NCI-H128 (cell line): ENCODE measurements at regions not wholly inside any gene's neighbourhood (a gene's known extent, or its start where the extent isn't known, plus 50 kb on each side); places are given as distances from the start of the nearest gene placed in this dataset.

Experiments
- DNase-seq: peaks from one replicate; lab custom pipeline; 2025; ENCODE audit not compliant: unreplicated experiment; lab: John Stamatoyannopoulos, UW

DNA sequence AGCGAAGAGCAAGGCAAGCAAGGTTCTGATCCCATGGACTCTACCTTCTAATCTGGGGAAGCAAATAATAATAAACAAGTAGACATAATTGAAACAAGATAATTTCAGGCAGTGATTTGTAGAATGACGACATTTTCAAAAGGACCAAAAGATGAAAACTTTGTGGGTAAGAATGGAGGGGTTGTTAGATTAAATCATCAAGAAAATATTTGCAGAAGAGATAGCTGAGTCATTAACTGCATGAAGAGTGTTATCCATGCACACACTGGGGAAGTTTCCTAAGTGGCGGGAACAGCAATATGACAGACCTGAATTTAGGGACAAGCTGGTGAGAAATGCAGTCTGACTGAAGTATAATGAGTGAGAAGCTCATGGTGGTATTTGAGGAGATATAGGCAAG is 583.1 kb upstream of the RGS18 start:
- no peak for DNase-seq

DNA sequence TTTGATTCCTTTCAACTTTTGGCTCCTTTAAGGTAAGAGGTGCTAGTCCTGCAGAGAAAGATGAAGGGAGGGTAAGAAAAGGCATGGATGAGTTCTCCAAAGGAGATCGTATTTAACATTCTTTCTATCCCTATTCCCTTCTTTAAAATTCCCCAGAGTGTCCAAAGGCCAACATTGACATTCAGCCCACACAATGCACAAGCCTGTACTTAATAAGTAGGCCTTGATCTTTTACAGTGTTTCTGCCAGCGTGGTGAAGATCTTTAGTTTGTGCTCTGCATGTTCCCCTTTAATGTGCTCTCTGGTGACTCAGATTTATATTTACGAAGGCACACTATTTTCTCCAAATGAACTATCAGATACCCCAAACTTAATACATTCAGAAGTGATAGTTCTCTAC is 582.5 kb upstream of the RGS18 start:
- DNase-seq, result no peak

GRCh38 chr1:191577213-191577612 is 581.0 kb upstream of the RGS18 start:
- no peak for DNase-seq

DNA sequence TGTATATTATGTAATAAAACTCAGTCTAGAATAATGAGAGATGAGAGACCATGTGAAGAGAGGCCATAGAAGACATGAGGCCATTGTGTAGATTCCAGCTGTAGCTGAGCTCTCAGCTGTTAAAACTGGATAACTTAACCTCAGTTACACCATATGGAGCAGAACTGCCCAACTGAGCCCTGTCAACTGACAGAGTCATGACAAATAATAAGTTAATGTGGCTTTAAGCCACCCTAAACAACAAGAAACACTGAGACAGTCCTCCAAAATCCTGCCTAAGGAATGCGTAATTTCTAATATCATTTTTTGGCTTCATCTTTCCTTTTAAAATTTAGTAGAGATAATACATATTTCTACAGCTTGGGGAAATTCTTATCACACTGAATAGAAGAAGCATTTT is 580.0 kb upstream of the RGS18 start:
- DNase-seq, result no peak

DNA sequence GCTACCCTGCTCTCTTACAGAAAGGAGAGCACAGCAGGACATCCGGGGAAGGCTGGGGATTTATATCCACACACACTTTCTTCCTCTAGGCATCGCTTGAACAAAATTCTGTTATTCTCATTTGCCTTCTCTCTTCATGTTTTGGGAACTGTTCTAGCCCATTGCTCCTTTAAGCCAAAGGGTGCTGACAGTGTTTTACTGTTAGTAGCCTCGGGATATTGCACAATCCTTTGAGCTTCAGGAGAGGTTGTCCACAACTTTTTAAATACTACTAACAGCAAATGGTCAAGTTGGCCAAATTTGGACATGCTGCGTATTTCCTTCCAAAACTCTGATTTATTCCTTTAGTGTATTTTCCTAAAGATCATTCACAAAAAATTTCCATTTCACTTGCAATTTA is 579.2 kb upstream of the RGS18 start:
- no peak for DNase-seq

DNA sequence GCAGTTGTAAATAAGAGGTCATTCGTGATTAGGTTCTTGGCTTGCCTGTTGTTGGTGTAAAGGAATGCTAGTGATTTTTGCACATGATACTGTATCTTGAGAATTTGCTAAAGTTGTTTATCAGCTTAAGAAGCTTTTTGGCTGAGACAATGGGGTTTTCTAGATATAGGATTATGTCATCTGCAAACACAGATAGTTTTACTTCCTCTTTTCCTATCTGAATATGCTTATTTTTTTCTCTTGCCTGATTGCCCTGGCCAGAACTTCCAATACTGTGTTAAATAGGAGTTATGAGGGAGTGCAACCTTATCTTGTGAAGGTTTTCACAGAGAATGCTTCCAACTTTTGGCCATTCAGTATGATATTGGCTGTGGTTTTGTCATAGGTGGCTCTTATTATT is 576.1 kb upstream of the RGS18 start:
- DNase-seq, result no peak

GRCh38 chr1:191585095-191585494 is 573.2 kb upstream of the RGS18 start:
- DNase-seq, result no peak

- no peak for DNase-seq
These were observed 569.4 kb upstream of the RGS18 start for GRCh38 chr1:191588905-191589304.

GRCh38 chr1:191589536-191589935 is 568.7 kb upstream of the RGS18 start:
- no peak for DNase-seq

GRCh38 chr1:191590578-191590977 is 567.7 kb upstream of the RGS18 start:
- DNase-seq, result no peak

DNA sequence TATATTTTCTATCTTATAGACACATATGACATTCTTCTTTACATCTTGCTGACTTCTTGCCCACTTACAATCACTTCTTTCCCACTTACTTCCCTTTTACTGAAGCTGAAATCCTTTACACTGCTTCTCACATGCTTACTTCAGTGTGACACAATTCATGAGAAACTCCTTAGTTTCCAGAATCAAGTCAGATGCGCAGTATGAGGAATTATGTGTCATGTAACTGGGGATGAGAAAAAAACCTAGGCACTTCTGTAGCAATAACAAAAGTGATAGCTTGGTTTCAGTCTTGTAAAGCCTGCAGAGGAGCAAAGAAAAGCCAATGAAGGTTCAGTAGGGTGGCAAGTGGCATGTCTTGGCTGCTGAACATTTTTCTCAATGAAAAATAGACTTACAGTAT is 566.2 kb upstream of the RGS18 start:
- DNase-seq, result no peak

DNA sequence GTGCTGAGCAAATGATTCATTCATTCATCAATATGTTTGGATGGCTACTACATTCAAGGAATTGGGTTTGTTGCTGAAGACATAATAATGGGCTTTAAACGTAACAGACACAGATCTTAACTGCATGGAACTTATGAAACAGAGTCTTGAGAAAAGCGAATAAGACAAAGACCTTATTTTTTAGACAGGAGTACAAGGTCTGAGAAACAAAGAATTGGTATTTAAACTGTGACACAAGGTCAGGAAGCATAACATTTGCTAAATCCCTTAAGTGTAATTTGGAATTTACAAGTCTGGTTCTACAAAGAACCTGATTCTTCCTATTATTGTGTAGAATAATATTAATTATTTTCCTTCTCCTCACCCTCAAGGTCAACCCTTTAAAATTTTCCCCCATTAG is 565.4 kb upstream of the RGS18 start:
- DNase-seq, result no peak

- DNase-seq, result no peak
These were observed 563.1 kb upstream of the RGS18 start for GRCh38 chr1:191595170-191595569.

GRCh38 chr1:191608367-191608766 is 549.9 kb upstream of the RGS18 start:
- peak; percentile 40 for DNase-seq

- no peak for DNase-seq
These were observed 549.0 kb upstream of the RGS18 start for GRCh38 chr1:191609305-191609704.

DNA sequence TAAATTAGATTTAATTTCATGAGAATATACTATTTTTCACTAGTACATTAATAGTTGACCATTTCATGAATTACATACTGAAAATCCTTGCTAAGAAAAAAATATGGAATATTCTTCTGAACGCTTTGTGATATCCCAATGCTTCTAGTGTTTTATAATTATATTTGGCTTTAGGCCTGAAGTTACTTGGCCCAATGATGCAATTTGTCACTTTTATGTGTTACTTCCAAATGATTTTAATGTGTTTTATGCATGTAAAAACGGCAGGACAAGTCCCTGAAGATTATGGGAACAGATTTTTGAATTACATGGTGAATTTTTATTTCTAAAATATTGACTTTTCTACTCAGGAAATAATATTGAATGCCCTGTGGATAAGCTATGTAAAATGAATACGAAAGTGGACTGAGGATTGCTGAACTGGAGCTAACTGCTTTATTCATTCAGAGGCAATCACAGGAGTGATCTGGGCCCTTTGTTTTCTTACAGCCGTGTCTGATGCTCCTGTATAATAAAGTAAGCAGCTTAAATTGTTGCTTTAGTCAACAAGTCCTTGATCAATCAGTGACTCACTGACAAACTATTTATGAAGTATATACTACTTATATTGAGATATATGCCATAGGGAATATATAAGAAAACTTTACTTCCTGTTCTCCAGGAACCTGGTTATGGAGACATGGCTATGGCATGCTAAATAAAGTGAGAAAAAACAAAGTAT is 543.0 kb upstream of the RGS18 start:
- DNase-seq, result no peak

DNA sequence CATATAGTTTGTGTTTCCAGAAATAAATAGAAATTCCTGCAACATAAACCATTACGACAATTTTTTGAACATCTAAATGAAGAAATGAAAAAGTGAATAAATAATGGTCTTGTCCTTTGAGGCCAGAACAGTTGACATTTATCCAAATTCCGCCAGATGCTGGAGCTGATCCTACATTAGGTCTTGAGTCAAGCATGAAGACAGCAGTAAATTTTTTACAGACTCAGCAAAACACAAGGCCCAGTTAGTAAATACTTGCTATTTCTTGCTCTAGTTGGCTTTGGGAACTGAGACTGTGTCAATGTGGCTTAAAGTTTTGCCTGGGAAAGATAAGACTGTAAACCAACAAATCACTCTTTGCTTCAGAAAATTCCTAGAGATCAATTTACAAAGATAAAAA is 540.1 kb upstream of the RGS18 start:
- no peak for DNase-seq

GRCh38 chr1:191620883-191621282 is 537.4 kb upstream of the RGS18 start:
- no peak for DNase-seq

- DNase-seq, result no peak
These were observed 534.2 kb upstream of the RGS18 start for GRCh38 chr1:191624044-191624443.

- DNase-seq, result no peak
These were observed 528.4 kb upstream of the RGS18 start for GRCh38 chr1:191629836-191630235.

DNA sequence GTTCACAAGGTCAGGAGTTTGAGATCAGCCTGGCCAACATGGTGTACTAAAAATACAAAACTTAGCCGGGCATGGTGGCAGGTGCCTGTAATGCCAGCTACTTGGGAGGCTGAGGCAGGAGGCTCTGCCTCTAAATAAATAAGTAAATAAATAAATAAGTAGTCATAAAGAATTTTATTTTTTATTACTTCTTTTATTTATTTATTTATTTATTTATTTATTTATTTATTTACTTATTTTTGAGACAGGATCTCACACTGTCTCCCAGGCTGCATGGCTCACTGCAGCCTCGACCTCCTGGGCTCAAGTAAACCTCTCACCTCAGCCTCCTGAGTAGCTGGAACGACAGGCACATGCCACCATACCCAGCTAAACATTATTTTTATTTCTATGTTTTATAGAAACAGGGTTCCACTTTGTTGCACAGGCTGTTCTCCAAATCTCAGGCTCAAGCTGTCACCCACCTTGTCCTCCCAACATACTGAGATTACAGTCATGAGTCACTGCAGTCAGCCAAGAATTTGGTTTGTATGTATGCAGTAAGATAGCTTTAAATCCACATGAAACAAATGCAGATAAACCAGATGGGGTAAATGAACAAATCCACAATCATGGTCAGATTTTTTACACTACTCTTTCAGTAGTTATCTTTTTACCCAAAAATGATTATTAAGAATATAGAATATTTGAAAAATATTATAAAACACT is 523.3 kb upstream of the RGS18 start:
- DNase-seq, result no peak

DNA sequence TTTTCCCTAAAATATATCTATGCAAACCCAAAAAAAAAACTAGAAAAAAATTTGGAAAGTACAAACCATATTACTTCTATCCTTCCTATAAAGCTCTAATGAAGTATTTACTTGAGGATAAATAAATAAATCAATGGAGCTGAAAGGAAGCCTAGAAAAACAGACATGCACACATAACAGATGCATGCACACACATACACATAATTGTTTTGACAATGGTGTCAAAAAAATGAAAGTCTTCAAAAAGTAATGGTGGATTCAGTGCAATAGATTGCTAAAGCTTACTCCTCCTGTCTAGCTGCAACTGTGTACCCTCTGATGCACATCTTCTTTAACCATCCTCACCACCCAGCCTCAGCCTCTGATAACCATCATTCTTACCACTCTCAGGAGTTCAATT is 521.9 kb upstream of the RGS18 start:
- no peak for DNase-seq
